K562 (cell line): ENCODE measurements at regions not wholly inside any gene's neighbourhood (a gene's known extent, or its start where the extent isn't known, plus 50 kb on each side); places are given as distances from the start of the nearest gene placed in this dataset.

ENCODE experiments used
- HDGF ChIP-seq: fragments of 450-650 bp; IDR thresholded peaks from 2 replicates; pipeline ENCODE4 v1.6.1; 2016
- POLR2AphosphoS2 ChIP-seq: IDR thresholded peaks from 2 replicates; pipeline ENCODE4 v1.6.1; 2012; ENCODE audit warnings: low read length, improper control_type of control experiment
- ZNF644 ChIP-seq: fragments of 200-800 bp; sonication (Bioruptor generic); IDR thresholded peaks from 2 replicates; pipeline ENCODE4 v1.6.1; 2016; ENCODE audit warnings: low read depth, missing genetic modification characterization, missing compliant biosample characterization

DNA sequence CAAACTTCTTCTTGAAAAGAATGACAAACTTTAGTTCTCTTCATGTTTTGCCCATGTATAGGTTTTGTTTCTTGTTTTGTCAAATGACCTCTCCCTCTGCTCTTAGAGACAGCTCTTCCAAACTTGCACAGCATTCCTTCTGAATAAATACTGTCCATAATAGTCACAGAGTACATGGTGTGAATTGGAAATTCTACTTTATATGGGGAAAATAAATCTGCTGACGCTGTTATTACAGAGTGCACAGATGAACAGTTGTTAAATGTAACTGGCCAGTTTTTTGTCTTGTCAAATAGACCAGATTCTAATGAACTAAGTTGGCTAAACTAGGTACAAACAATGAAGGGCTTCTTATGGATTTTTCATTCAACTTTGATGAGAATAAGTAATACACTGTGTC lies 115.8 kb upstream of the DTNA start:
- TF ChIP-seq POLR2AphosphoS2 (no peak), HDGF (no peak), ZNF644 (tag) (no peak)
